Embryonic facial prominence (tissue), 1 donor: ENCODE measurements at regions not wholly inside any gene's neighbourhood (a gene's known extent, or its start where the extent isn't known, plus 50 kb on each side); places are given as distances from the start of the nearest gene placed in this dataset.

ENCODE experiments used
- DNase-seq: peaks from one replicate; pipeline ENCODE4 v3.0.0-alpha.2; 2016; ENCODE audit errors: extremely low spot score

GRCh38 chr18:57991552-57991951 is 52.5 kb upstream of the NEDD4L start:
- no peak for DNase-seq

- no peak for DNase-seq
Observed at GRCh38 chr18:57989536-57989935, 54.5 kb upstream of the NEDD4L start.

GRCh38 chr18:57984490-57985115 is 59.4 kb upstream of the NEDD4L start:
- DNase-seq = no peak

GRCh38 chr18:57983965-57984364 is 60.1 kb upstream of the NEDD4L start:
- DNase-seq = no peak

GRCh38 chr18:57983472-57983871 is 60.6 kb upstream of the NEDD4L start:
- DNase-seq = no peak

- no peak for DNase-seq
Observed at GRCh38 chr18:57982372-57983021, 61.5 kb upstream of the NEDD4L start.

GRCh38 chr18:57981308-57982028 is 62.6 kb upstream of the NEDD4L start:
- DNase-seq = no peak

GRCh38 chr18:57980573-57981307 is 63.3 kb upstream of the NEDD4L start:
- no peak for DNase-seq

- DNase-seq = no peak
Observed at GRCh38 chr18:57976230-57976773, 67.7 kb upstream of the NEDD4L start.

GRCh38 chr18:57975805-57976204 is 68.2 kb upstream of the NEDD4L start:
- no peak for DNase-seq

GRCh38 chr18:57974585-57975265 is 69.3 kb upstream of the NEDD4L start:
- DNase-seq = no peak

GRCh38 chr18:57973889-57974288 is 70.1 kb upstream of the NEDD4L start:
- DNase-seq = no peak

- DNase-seq = no peak
Observed at GRCh38 chr18:57970356-57971095, 73.5 kb upstream of the NEDD4L start.

GRCh38 chr18:57969824-57970223 is 74.2 kb upstream of the NEDD4L start:
- DNase-seq = no peak

GRCh38 chr18:57965246-57965645 is 78.8 kb upstream of the NEDD4L start:
- DNase-seq = no peak

GRCh38 chr18:57961876-57962505 is 82.0 kb upstream of the NEDD4L start:
- no peak for DNase-seq

- DNase-seq = no peak
Observed at GRCh38 chr18:57961411-57961810, 82.6 kb upstream of the NEDD4L start.

- no peak for DNase-seq
Observed at GRCh38 chr18:57959278-57959677, 84.7 kb upstream of the NEDD4L start.

- DNase-seq = no peak
Observed at GRCh38 chr18:57957210-57957609, 86.8 kb upstream of the NEDD4L start.

- DNase-seq = no peak
Observed at GRCh38 chr18:57956491-57956890, 87.5 kb upstream of the NEDD4L start.
